LNCaP clone FGC (cell line): ENCODE measurements at regions not wholly inside any gene's neighbourhood (a gene's known extent, or its start where the extent isn't known, plus 50 kb on each side); places are given as distances from the start of the nearest gene placed in this dataset.
"Not testable (repeated sequence)": the region's sequence is repeated elsewhere in the genome, so short reads cannot be mapped to it uniquely, and the experiment has no call there.

Experiments
- DNase-seq: peaks from one replicate; pipeline ENCODE4 v3.0.0-alpha.2; 2011; ENCODE audit warnings: low read depth
- H3K4me3 ChIP-seq: 2 replicates; pipeline ENCODE4 v1.5.1; 2011; ENCODE audit warnings: mild to moderate bottlenecking, low read depth, low read length, control low read depth
- TF ChIP-seq, protein P1 (sequence below): IDR thresholded peaks from 2 replicates; pipeline ENCODE4 v1.5.1; 2012; ENCODE audit warnings: mild to moderate bottlenecking; ENCODE audit not compliant: control insufficient read depth, insufficient read depth; ENCODE audit errors: extremely low read depth

DNA sequence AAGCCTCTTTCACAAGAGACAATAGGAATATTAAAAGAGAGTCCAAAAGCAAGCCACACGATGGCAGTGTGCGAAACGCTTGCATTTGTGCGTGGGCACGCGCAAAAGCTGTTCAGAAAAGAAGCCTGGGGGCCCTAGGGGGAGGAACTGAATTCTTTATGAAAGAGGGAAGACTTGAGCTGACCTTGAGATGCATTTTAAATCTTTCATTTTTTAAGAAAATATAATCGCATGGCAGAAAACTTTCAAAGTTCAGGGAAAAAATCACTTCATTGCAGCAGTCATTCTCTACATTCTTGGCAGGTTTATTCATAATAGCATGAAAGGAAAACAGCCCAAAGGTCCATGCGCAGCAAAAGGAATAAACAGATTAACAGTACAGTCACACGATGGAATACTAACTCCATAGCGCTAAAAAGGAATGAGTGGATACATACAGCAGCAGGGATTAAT, 206.5 kb upstream of the PRKCQ start:
- no peak for DNase-seq

DNA sequence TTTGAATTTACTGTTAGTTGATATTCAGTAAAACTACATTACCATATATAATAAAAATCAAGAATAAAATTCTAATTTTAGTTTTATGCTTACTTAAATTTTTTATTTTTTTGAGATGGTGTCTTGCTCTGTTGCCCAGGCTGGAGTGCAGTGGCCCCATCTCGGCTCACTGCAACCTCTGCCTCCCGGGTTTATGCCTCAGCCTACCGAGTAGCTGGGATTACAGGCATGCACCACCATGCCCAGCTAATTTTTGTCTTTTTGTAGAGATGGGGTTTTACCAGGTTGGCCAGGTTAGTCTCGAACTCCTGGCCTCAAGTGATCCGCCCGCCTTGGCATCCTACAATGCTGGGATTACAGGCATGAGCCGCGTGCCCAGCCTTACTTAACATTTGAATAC, 204.4 kb upstream of the PRKCQ start:
- not testable (repeated sequence) for DNase-seq

More for the DNA sequence above, 206.5 kb upstream of the PRKCQ start:
- TF ChIP-seq, protein P1, sequence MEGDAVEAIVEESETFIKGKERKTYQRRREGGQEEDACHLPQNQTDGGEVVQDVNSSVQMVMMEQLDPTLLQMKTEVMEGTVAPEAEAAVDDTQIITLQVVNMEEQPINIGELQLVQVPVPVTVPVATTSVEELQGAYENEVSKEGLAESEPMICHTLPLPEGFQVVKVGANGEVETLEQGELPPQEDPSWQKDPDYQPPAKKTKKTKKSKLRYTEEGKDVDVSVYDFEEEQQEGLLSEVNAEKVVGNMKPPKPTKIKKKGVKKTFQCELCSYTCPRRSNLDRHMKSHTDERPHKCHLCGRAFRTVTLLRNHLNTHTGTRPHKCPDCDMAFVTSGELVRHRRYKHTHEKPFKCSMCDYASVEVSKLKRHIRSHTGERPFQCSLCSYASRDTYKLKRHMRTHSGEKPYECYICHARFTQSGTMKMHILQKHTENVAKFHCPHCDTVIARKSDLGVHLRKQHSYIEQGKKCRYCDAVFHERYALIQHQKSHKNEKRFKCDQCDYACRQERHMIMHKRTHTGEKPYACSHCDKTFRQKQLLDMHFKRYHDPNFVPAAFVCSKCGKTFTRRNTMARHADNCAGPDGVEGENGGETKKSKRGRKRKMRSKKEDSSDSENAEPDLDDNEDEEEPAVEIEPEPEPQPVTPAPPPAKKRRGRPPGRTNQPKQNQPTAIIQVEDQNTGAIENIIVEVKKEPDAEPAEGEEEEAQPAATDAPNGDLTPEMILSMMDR, result peak; percentile 61
- H3K4me3 ChIP-seq, result no peak overlapping the region

DNA sequence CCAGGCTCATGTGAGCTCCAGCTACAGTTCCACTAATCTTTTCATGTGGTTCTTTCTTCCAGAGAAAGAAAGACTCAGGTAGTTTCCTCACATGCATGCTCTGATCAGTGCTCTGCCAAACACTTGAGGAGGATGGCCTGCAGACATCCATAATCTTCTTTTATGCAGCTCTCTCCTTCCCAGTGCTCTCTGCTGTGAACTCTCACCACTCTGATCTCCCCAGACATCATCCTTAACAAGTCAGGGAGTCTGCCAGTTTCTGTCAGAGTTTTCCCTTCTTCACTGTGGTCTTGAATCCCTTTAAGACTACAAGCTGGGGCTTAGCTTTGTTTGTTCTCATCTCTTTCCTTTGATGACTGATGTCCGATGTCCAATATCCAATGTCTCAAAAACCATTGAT, 203.4 kb upstream of the PRKCQ start:
- no peak for DNase-seq
- TF ChIP-seq, protein P1, result no peak
- no peak overlapping the region for H3K4me3 ChIP-seq

More for the DNA sequence above, 204.4 kb upstream of the PRKCQ start:
- not testable (repeated sequence) for H3K4me3 ChIP-seq

DNA sequence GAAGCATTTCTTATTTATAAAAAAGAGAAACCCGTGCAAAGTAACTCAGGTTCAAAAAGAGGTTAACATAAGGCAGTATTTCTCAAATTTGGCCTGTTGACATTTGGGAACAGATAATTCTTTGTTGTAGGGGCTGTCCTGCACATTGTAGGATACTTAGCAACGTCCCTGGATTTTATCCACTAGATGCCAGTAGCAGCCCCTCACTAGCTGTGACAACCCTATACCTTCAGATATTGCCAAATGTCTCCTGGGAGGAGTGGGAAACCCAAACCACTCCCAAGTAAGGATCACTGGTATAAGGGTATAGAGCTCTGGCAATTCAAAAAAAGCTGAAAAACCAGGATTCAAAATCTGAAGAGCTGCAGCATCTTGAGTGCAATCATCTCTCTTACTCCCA, 202.3 kb upstream of the PRKCQ start:
- DNase-seq, result no peak
- no peak overlapping the region for H3K4me3 ChIP-seq
- TF ChIP-seq, protein P1, result no peak

DNA sequence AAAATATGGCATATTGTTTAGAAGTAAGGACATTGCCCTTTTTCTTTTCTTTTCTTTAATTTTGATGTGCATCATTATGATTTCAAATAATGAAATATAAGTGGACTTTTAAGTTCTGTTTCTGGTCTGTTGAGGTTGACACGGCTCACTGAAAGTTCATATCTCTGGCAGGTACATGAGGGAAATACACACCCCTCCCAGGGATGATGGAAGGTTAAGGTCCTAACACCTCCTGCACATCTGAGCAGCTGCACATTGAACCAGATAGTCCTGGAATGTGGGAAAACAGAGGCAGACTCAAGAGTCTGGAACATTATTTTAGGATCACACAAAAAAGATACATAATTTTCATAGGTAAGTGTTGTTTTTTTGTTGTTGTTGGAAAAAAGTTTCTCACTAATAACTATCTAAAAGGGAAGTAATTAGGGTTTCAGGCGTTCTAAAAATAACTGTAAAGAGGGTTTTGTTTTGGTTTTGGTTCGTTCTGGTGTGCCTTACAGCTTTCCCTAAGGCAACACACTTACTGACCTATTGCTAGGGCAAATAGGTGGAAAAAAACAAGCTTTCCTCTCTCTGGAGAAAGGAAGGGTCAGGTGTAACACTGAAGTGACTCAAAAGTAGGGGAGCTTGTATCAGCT, 201.2 kb upstream of the PRKCQ start:
- DNase-seq, result no peak
- no peak overlapping the region for H3K4me3 ChIP-seq
- TF ChIP-seq, protein P1, result no peak

DNA sequence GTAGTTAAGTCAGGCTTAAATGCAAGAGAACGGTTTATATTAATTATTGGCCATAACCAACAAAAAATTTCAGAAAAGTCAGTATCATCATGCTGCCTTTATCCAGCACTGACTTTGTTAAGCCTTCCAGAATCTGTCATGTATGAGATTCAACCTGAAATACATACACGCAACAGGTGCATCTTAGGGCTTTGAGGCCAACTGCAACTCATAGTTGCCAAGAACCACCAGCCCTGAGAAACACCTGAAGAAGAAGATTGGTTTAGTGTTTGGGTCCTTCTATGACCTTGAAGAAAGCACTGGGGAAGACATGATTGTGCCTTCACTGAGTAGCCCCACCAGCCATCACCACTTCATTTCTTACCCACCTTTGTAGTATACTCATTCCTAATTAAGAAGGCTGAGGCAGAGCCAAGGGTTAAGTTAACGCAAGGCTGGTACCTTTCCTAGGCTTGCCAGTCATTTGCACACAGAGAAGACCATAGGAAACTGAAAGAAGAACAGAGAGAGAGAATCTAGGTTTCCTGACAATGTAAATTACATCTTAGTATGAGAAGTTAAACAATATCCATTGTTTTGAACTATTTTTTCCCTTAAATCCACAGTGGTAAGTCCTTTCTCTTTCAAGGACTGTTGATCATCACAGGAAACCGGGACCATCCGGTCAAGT, 200.1 kb upstream of the PRKCQ start:
- no peak overlapping the region for H3K4me3 ChIP-seq

DNA sequence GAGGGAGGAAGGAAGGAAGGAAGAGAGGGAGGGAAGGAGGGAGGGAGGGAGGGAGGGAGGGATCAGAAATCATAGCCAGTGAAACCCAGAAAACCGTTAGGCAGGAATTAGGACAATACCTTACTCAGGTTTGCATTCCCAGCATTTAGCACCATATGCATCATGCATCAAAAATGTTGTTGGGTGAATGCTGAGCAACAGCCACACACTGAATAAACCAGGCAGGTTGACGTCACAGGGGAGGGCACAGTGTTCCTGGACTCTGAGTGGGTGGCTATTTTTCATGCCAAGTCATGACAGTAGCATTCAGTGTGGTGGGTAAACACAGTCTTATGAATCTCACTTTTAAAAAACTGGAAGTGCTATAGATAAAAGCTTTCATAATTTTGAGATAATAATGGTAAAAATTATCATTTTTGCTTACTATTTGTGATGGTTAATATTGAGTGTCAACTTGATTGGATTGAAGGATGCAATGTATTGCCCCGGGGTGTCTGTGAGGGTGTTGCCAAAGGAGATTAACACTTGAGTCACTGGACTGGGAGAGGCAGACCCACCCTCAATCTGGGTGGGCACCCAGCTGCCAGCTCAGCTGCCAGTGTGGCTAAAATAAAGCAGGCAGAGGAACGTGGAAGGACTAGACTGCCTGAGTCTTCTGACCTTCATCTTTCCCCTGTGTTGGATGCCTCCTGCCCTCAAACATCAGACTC, 199.1 kb upstream of the PRKCQ start:
- DNase-seq, result no peak
- TF ChIP-seq, protein P1, result no peak

More for the DNA sequence above, 200.1 kb upstream of the PRKCQ start:
- TF ChIP-seq, protein P1, result no peak
- DNase-seq, result no peak

More for the DNA sequence above, 199.1 kb upstream of the PRKCQ start:
- H3K4me3 ChIP-seq, result no peak overlapping the region
